WTC11 (cell line): ENCODE measurements at regions not wholly inside any gene's neighbourhood (a gene's known extent, or its start where the extent isn't known, plus 50 kb on each side); places are given as distances from the start of the nearest gene placed in this dataset.

ENCODE experiments used
- ATAC-seq: fragments of 200-7000 bp; cut with Tn5 transposase; 2 replicates; pipeline ENCODE4 v1.10.0; 2021; ENCODE audit warnings: mild to moderate bottlenecking, moderate library complexity
- CTCF ChIA-PET: fragments of 300-600 bp; sonication (Branson Sonifier 250); formaldehyde crosslinking; loops from one replicate; lab custom pipeline; 2021; ENCODE audit warnings: antibody characterized with exemption; lab: Charles Lee
- POLR2A ChIA-PET: fragments of 350-600 bp; sonication (Branson Sonifier 250); formaldehyde crosslinking; loops from one replicate; lab custom pipeline; 2021; ENCODE audit warnings: antibody characterized with exemption; lab: Charles Lee
- DNase-seq: peaks from one replicate; pipeline ENCODE4 v3.0.0; 2021; ENCODE audit warnings: low spot score
- H3K27ac Mint-ChIP-seq: 2 replicates; pipeline ENCODE4 v1.8.0; 2021; ENCODE audit warnings: mixed read lengths
- H3K27me3 Mint-ChIP-seq: 2 replicates; pipeline ENCODE4 v1.8.0; 2021; ENCODE audit warnings: low read depth, mild to moderate bottlenecking, moderate library complexity, mixed read lengths
- H3K36me3 Mint-ChIP-seq: 2 replicates; pipeline ENCODE4 v1.8.0; 2021; ENCODE audit warnings: mixed read lengths
- H3K4me1 Mint-ChIP-seq: 2 replicates; pipeline ENCODE4 v1.8.0; 2022; ENCODE audit warnings: mixed read lengths
- H3K4me3 Mint-ChIP-seq: 2 replicates; pipeline ENCODE4 v1.8.0; 2021; ENCODE audit warnings: mild to moderate bottlenecking, moderate library complexity, mixed read lengths
- H3K9me3 Mint-ChIP-seq: 2 replicates; pipeline ENCODE4 v1.8.0; 2021; ENCODE audit warnings: mixed read lengths
- AR ChIP-seq: fragments of 250-450 bp; sonication (Bioruptor Pico); IDR thresholded peaks from 2 replicates; pipeline ENCODE4 v1.9.0; 2021; ENCODE audit warnings: mild to moderate bottlenecking
- ARID4B ChIP-seq: sonication (generic); formaldehyde crosslinking; IDR thresholded peaks from 2 replicates; pipeline ENCODE4 v1.8.0; 2023; ENCODE audit warnings: missing genetic modification reagents, mild to moderate bottlenecking, borderline replicate concordance
- FOXP1 ChIP-seq: sonication (generic); formaldehyde crosslinking; IDR thresholded peaks from 2 replicates; pipeline ENCODE4 v1.8.0; 2022; ENCODE audit warnings: missing genetic modification reagents, mild to moderate bottlenecking, moderate library complexity, borderline replicate concordance
- IRF2 ChIP-seq: sonication (generic); formaldehyde crosslinking; IDR thresholded peaks from 2 replicates; pipeline ENCODE4 v1.8.0; 2022; ENCODE audit warnings: low read depth, missing genetic modification reagents, borderline replicate concordance
- MYBL2 ChIP-seq: sonication (generic); formaldehyde crosslinking; IDR thresholded peaks from 2 replicates; pipeline ENCODE4 v1.8.1; 2023; ENCODE audit warnings: mild to moderate bottlenecking, moderate library complexity, missing genetic modification reagents
- NR2C2 ChIP-seq: sonication (generic); formaldehyde crosslinking; IDR thresholded peaks from 2 replicates; pipeline ENCODE4 v1.8.0; 2022; ENCODE audit warnings: mild to moderate bottlenecking, missing genetic modification reagents
- NR3C1 ChIP-seq: sonication (generic); formaldehyde crosslinking; conservative IDR thresholded peaks from 2 replicates; pipeline ENCODE4 v1.8.1; 2023; ENCODE audit warnings: low read depth, mild to moderate bottlenecking, missing genetic modification reagents
- OVOL2 ChIP-seq: fragments of 250-450 bp; sonication (Bioruptor Pico); IDR thresholded peaks from 2 replicates; pipeline ENCODE4 v1.9.0; 2021; ENCODE audit warnings: mild to moderate bottlenecking, borderline replicate concordance
- RELA ChIP-seq: sonication (generic); formaldehyde crosslinking; IDR thresholded peaks from 2 replicates; pipeline ENCODE4 v1.8.1; 2022; ENCODE audit warnings: missing genetic modification reagents, mild to moderate bottlenecking, borderline replicate concordance
- TCF7 ChIP-seq: sonication (generic); formaldehyde crosslinking; IDR thresholded peaks from 2 replicates; pipeline ENCODE4 v1.8.0; 2022; ENCODE audit warnings: mild to moderate bottlenecking, low read depth, missing genetic modification reagents, moderate library complexity
- TP53 ChIP-seq: sonication (generic); formaldehyde crosslinking; IDR thresholded peaks from 2 replicates; pipeline ENCODE4 v1.8.1; 2023; ENCODE audit warnings: mild to moderate bottlenecking, missing genetic modification reagents
- USF2 ChIP-seq: sonication (generic); formaldehyde crosslinking; IDR thresholded peaks from 2 replicates; pipeline ENCODE4 v1.8.1; 2023; ENCODE audit warnings: mild to moderate bottlenecking, missing genetic modification reagents, moderate library complexity
- ZNF121 ChIP-seq: sonication (generic); formaldehyde crosslinking; IDR thresholded peaks from 2 replicates; pipeline ENCODE4 v1.8.0; 2023; ENCODE audit warnings: missing genetic modification reagents
- ZNF138 ChIP-seq: sonication (generic); formaldehyde crosslinking; conservative IDR thresholded peaks from 2 replicates; pipeline ENCODE4 v1.8.1; 2022; ENCODE audit warnings: mild to moderate bottlenecking, moderate library complexity, missing genetic modification reagents
- ZNF232 ChIP-seq: sonication (generic); formaldehyde crosslinking; IDR thresholded peaks from 2 replicates; pipeline ENCODE4 v1.8.0; 2022; ENCODE audit warnings: mild to moderate bottlenecking, missing genetic modification reagents
- ZNF263 ChIP-seq: sonication (generic); formaldehyde crosslinking; IDR thresholded peaks from 2 replicates; pipeline ENCODE4 v1.8.1; 2022; ENCODE audit warnings: low read depth, mild to moderate bottlenecking, moderate library complexity, missing genetic modification reagents
- ZNF423 ChIP-seq: fragments of 250-450 bp; sonication (Bioruptor Pico); IDR thresholded peaks from 2 replicates; pipeline ENCODE4 v2.1.2; 2022; ENCODE audit warnings: mild to moderate bottlenecking, moderate library complexity
- ZNF532 ChIP-seq: fragments of 250-450 bp; sonication (Bioruptor Pico); IDR thresholded peaks from 2 replicates; pipeline ENCODE4 v1.9.0; 2021; ENCODE audit warnings: mild to moderate bottlenecking, borderline replicate concordance
- TF ChIP-seq, protein P1 (sequence below): sonication (generic); formaldehyde crosslinking; IDR thresholded peaks from 2 replicates; pipeline ENCODE4 v1.8.0; 2022; ENCODE audit warnings: mild to moderate bottlenecking, missing genetic modification reagents
- TF ChIP-seq, protein P2 (sequence below): sonication (generic); formaldehyde crosslinking; IDR thresholded peaks from 2 replicates; pipeline ENCODE4 v1.8.0; 2022; ENCODE audit warnings: mild to moderate bottlenecking, missing genetic modification reagents

DNA sequence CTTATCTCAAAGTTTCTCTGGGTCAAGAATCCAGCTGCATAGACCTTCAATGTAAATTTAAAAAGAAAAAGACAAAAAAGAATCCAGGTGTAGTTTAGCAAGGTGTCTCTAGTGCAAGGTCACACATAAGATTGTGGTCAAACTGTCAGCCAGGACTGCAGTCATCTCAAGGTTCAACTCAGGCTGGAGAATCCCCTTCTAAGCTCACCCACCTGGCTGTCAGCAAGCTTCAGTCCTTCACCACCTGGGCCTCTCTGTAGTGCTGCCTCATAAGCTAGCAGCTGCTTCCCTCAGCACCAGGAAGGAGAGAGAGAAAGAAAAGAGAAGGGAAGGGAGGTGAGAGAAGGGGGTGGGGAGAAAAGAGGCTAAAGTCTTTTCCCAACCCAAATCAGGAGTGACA is 146.7 kb downstream of the ACTL7B start:
- ATAC-seq (no peak), DNase-seq (no peak)
- Mint-ChIP-seq H3K36me3 (peaks cover 3% of the 10 kb centered on the region), H3K27me3 (no peaks in the 10 kb centered on the region; the same call in 1 of the 2 replicates), H3K4me1 (peaks cover 14% of the 10 kb centered on the region), H3K9me3 (peaks cover 19% of the 10 kb centered on the region), H3K27ac (no peak overlapping the region), H3K4me3 (no peak overlapping the region)
- CTCF ChIA-PET: no interaction called here
- POLR2A ChIA-PET: no interaction called here
- TF ChIP-seq ZNF423 (CRISPR knock-in tag) (no peak), ZNF121 (CRISPR knock-in tag) (no peak), ZNF138 (CRISPR knock-in tag) (no peak)
- TF ChIP-seq, protein P1, sequence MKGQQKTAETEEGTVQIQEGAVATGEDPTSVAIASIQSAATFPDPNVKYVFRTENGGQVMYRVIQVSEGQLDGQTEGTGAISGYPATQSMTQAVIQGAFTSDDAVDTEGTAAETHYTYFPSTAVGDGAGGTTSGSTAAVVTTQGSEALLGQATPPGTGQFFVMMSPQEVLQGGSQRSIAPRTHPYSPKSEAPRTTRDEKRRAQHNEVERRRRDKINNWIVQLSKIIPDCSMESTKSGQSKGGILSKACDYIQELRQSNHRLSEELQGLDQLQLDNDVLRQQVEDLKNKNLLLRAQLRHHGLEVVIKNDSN (CRISPR knock-in tag): no peak

GRCh38 chr9:108708448-108708847 is 147.3 kb downstream of the ACTL7B start:
- no peaks in the 10 kb centered on the region; the same call in 1 of the 2 replicates for H3K27me3 Mint-ChIP-seq
- no peak overlapping the region for H3K4me3 Mint-ChIP-seq
- DNase-seq (no peak), ATAC-seq (no peak)
- H3K9me3 Mint-ChIP-seq: peaks cover 15% of the 10 kb centered on the region
- peaks cover 21% of the 10 kb centered on the region for H3K4me1 Mint-ChIP-seq
- CTCF ChIA-PET: no interaction called here
- POLR2A ChIA-PET: no interaction called here
- H3K36me3 Mint-ChIP-seq: peaks cover 3% of the 10 kb centered on the region
- no peak overlapping the region for H3K27ac Mint-ChIP-seq
- TF ChIP-seq AR (CRISPR knock-in tag): no peak
- no peak for TF ChIP-seq FOXP1
- no peak for TF ChIP-seq NR3C1
- TF ChIP-seq ZNF263: no peak
- TF ChIP-seq ZNF138 (CRISPR knock-in tag): no peak
- TF ChIP-seq USF2 (CRISPR knock-in tag): no peak
- TF ChIP-seq NR2C2 (CRISPR knock-in tag): no peak
- TF ChIP-seq, protein P2, sequence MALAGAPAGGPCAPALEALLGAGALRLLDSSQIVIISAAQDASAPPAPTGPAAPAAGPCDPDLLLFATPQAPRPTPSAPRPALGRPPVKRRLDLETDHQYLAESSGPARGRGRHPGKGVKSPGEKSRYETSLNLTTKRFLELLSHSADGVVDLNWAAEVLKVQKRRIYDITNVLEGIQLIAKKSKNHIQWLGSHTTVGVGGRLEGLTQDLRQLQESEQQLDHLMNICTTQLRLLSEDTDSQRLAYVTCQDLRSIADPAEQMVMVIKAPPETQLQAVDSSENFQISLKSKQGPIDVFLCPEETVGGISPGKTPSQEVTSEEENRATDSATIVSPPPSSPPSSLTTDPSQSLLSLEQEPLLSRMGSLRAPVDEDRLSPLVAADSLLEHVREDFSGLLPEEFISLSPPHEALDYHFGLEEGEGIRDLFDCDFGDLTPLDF: no peak
- no peak for TF ChIP-seq ARID4B
- TF ChIP-seq MYBL2 (CRISPR knock-in tag): no peak
- TF ChIP-seq TCF7 (CRISPR knock-in tag): no peak
- no peak for TF ChIP-seq RELA (CRISPR knock-in tag)
- TF ChIP-seq TP53: no peak
- no peak for TF ChIP-seq OVOL2
- TF ChIP-seq ZNF532 (CRISPR knock-in tag): no peak
- TF ChIP-seq ZNF232 (CRISPR knock-in tag): no peak
- TF ChIP-seq IRF2 (CRISPR knock-in tag): no peak
- TF ChIP-seq, all 79 proteins: peak for 0
